ENCODE measurements at regions not wholly inside any gene's neighbourhood (a gene's known extent, or its start where the extent isn't known, plus 50 kb on each side); places are given as distances from the start of the nearest gene placed in this dataset.

GRCh38 chr6:154561750-154562149, 51.3 kb upstream of the CNKSR3 start:
- no peak for DNase-seq (ENCODE audit: low spot score)

- no peak for DNase-seq (ENCODE audit: low spot score)
These were observed 54.8 kb upstream of the CNKSR3 start for GRCh38 chr6:154565331-154565730.

DNA sequence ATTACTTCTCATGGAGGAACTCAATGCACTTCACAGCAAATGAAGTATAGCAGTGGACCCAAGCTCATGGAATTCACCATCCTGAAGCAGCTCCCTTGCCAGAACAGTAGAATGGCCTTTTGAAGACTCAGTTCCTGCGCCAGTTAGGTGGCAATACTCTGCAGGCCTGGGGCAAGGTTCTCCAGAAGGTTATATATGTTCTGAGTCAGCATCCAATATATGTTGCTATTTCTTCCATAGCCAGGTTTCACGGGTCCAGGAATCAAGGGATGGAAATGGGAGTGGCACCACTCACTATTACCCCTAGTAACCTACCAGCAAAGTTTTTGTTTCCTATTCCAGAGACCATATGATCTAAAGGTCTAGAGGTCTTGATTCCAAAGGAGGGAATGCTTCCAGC, 56.4 kb upstream of the CNKSR3 start:
- no peak for DNase-seq (ENCODE audit: low spot score)

GRCh38 chr6:154567695-154568220, 57.3 kb upstream of the CNKSR3 start:
- DNase-seq (ENCODE audit: low spot score) = no peak

GRCh38 chr6:154569156-154569862, 58.8 kb upstream of the CNKSR3 start:
- DNase-seq (ENCODE audit: low spot score) = no peak

DNA sequence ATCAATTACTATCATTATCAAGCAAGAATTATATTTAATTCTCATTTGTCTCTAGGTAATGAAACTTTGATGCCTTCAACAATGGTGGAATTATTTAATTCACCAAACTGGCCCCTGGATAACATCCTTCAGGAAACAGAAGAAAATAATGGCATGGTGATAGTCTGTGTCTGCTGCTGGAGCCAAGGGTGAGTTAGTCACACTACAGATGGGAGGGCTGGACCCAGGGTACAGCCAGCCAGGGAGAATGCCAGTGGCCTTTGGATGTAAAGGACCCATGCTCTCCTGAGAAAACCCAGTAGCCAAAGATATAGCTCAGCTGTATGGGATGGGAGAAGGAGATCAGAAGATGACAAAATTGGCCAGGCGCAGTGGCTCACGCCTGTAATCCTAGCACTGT, 60.0 kb upstream of the CNKSR3 start:
- no peak for DNase-seq (ENCODE audit: low spot score)

DNA sequence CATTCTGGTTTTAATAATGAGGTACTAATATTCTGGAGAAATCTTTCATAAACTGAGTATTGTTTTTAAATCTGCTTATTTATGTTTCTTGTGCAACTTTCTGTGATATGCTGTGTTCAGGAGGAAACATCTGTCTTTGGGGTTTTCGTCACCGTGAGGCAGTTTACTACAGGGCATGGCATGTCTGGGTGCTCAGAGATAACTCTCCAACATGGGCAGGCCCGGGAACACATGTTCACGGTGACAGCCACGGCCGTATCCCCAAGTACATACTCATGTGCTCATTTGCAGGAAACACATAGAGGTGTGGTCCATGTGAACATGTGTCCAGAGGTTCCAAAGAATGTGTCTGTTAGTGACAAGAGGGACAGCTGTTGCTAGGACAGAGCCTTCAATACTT, 62.1 kb upstream of the CNKSR3 start:
- DNase-seq (ENCODE audit: low spot score) = no peak

GRCh38 chr6:154578004-154578559, 67.6 kb upstream of the CNKSR3 start:
- DNase-seq (ENCODE audit: low spot score) = no peak

GRCh38 chr6:154579046-154579445, 68.6 kb upstream of the CNKSR3 start:
- no peak for DNase-seq (ENCODE audit: low spot score)

GRCh38 chr6:154579485-154579884, 69.0 kb upstream of the CNKSR3 start:
- no peak for DNase-seq (ENCODE audit: low spot score)

DNA sequence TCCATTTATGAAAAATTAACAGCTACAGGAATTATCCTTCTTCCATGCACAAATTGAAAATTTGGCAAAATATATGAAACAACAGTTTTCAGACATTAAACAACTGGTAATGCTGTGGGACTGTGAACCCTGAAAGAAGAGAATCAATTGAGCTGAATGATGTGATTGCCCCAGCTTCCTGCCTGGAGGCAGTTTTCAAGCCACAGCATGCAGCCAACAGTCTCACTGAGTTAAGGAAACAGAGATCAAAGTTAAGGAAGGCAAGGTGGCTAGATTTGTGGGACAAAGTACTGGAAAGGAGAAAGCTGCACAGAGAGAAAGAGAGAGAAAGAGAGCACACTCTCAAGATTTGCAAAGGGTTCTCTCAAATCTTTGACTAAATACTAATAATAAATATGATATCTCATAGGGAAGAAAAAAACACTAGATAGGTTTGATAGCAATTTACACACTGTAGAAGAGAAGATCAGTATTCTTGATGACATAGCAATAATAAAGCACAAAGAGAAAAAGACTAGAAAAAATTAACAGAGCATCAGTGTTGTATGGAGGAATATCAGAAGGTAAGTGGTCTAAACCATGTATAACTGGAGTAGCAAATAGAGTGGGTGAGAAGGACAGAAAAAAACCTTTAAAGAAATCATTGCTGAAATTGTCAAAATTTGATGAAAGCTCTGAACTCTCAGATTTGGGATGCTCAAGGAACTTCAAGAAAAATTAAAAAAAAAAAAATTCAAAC, 70.1 kb upstream of the CNKSR3 start:
- no peak for DNase-seq (ENCODE audit: low spot score)

DNA sequence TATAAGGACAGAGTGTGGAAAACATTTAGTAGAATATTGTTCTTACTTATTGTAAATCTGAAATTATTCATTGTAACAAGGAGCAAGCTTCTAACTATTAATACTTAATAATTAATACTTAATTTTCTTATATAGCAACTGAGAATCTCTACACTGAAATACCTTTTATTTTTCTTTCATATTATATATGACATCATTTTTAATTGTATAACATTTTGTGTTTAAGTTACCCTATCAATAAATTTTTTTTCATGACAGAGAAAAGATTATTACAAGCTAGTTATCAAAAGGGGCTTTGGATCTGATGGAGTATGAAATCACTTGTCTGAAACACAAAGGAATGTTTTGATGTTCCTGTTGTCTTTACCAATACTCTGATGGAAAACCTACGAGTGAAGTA, 72.2 kb upstream of the CNKSR3 start:
- no peak for DNase-seq (ENCODE audit: low spot score)

GRCh38 chr6:154583546-154584188, 73.2 kb upstream of the CNKSR3 start:
- no peak for DNase-seq (ENCODE audit: low spot score)

DNA sequence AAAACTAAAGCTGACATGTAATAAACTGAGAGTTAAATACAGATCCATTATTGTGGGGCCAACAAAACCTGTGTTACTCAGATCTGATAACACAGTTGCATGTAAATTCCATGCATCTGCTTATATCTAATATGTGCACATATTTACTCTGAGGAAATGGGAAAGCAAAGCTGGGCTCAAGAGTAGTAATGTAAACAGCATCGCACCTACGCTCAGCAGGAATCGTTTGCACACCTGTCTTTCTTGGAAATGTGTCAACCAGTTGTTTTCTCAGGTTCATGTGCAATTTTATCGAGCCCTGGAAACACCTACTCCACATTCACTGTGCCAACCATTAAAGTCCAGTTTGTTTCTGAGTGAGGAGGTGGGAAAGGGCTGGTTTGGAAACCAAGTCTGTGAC, 80.3 kb upstream of the CNKSR3 start:
- no peak for DNase-seq (ENCODE audit: low spot score)

DNA sequence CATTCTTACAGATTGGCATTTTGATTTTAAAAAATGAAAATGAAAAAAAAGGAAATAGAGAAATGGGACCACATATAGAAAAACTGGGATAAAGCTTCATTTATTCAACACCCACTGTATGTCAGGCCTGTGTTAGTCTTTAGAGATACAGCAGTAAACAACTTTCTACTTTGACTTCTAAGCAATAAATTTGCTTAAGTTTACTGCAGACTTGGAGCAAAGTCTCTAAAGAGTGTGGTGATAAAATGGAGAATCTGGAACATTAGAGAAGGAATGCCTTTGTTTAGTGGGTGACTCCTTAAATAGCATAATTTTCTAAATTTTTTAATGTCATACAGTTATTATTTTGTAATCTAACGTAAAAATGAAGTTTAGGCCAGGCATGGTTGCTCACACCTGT, 80.7 kb upstream of the CNKSR3 start:
- DNase-seq (ENCODE audit: low spot score) = no peak

DNA sequence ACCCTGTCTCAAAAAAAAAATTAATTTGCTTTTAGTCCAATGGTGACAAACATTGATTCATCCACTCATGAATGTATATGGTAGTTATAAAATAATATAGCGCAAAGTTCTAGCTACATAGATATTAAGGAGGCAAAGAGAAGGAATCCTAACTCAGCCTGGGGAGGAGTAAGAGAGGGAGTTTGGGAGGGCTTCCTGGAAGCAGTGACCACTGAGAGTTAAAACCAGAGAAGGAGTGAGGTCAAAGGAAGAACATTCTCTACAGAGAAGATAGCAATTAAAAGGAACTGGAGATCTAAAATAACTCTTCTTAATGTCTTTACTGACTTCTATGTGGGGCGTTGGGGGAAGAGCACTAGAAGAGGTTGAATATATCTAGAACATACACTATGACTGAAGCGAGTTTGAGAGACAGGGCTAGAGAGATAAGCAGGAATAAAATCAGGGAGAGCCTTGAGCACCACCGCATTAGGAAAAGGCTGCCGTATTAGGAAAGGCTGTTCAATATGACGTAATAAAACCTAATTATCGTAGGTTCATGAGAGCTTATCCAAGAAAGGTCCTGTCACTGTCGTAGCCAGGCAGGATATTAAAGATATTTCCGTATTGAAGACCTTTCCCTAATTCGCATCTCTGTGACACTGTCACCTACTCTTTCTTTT, 81.8 kb upstream of the CNKSR3 start:
- DNase-seq (ENCODE audit: low spot score) = no peak

- DNase-seq (ENCODE audit: low spot score) = no peak
These were observed 82.6 kb upstream of the CNKSR3 start for GRCh38 chr6:154593122-154593521.

DNA sequence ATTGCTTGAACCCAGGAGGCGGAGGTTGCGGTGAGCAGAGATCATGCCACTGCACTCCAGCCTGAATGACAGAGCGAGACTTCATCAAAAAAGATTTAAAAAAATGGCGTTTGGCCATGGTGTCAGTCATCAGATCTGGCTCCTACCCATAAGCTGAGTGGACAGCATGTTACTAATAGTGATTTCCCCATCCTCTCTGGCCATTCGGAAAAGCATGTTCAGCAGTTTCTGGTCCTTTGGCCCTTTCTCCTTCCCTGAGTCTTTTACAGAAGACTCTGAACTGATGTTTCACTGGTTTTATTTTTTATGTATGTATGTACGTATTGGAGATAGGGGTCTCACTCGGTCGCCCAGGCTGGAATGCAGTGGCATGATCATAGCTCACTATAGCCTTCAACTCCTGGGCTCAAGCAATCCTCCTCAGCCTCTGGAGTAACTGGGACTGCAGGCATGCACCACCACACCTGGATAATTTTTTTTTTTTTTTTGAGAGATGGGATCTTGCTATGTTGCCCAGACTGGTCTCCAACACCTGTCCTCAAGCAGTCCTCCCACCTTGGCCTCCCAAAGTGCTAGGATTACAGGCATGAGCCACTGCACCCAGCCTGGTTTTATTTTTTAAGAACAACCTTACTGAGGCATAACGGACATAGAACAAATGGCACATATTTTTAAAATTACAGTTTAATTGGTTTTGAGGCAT, 84.2 kb upstream of the CNKSR3 start:
- no peak for DNase-seq (ENCODE audit: low spot score)

DNA sequence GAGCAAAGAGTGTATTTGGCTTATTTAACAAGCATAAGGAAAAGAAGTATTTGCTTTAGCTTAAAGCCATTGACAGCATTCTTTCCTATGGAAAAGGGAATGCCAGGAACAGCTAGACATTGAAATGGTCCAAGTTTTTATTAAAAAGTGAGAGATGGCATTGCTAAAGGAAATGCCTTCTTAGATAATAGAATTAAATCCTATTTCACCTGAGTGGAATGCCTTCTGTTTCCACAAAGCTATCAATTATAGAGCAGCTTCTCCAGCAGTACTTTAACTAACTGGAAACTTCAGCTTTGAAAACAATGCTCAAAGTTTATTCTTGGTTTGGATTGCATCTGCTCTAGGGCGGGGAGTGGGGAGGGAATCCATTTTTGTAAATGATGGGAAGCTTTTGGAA, 85.1 kb upstream of the CNKSR3 start:
- DNase-seq (ENCODE audit: low spot score) = no peak

DNA sequence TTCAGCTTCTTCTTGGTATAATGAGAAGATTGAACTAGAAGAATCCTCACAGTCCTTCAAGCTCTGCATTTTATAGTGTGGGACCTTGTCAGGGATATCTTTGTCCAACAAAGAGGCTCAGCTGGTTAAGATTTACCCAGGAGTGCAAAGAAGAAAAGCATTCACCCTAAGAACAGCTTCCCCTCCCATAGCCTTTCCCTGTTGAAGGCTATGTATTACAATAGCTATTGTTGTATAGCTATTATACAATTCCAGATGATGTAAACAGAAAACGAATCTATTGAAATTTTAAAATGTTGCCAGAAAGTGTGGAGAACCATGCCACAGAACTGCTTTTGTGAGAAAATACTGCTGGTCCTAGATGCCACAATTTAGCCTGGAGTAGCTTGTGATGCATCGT, 85.5 kb upstream of the CNKSR3 start:
- DNase-seq (ENCODE audit: low spot score) = no peak

- no peak for DNase-seq (ENCODE audit: low spot score)
These were observed 86.2 kb upstream of the CNKSR3 start for GRCh38 chr6:154596701-154597100.

- no peak for DNase-seq (ENCODE audit: low spot score)
These were observed 87.9 kb upstream of the CNKSR3 start for GRCh38 chr6:154598399-154598798.

Measured in cerebellar cortex (tissue), 1 donor.